GM13976 (cell line): ENCODE measurements at regions not wholly inside any gene's neighbourhood (a gene's known extent, or its start where the extent isn't known, plus 50 kb on each side); places are given as distances from the start of the nearest gene placed in this dataset.

ENCODE experiments used
- DNase-seq: peaks from one replicate; pipeline ENCODE4 v3.0.0; 2012; ENCODE audit warnings: low spot score
- in situ Hi-C: fragments of 300-500 bp; cut with MboI; formaldehyde crosslinking; loops from one replicate; pipeline ENCODE4 v1.12.0; 2022; ENCODE audit warnings: low sequenced_read_pairs, mixed read lengths, inconsistent platforms; ENCODE audit not compliant: unreplicated experiment
- TF ChIP-seq, protein P1 (sequence below): IDR thresholded peaks from 2 replicates; pipeline ENCODE4 v1.5.1; 2012; ENCODE audit warnings: borderline replicate concordance, mild to moderate bottlenecking; ENCODE audit not compliant: insufficient read depth; ENCODE audit errors: extremely low read depth, missing control alignments, control extremely low read depth

GRCh38 chr18:26639149-26639548, 90.8 kb upstream of the KCTD1 start:
- in situ Hi-C loops, result no loop called here
- DNase-seq, result no peak
- TF ChIP-seq, protein P1, sequence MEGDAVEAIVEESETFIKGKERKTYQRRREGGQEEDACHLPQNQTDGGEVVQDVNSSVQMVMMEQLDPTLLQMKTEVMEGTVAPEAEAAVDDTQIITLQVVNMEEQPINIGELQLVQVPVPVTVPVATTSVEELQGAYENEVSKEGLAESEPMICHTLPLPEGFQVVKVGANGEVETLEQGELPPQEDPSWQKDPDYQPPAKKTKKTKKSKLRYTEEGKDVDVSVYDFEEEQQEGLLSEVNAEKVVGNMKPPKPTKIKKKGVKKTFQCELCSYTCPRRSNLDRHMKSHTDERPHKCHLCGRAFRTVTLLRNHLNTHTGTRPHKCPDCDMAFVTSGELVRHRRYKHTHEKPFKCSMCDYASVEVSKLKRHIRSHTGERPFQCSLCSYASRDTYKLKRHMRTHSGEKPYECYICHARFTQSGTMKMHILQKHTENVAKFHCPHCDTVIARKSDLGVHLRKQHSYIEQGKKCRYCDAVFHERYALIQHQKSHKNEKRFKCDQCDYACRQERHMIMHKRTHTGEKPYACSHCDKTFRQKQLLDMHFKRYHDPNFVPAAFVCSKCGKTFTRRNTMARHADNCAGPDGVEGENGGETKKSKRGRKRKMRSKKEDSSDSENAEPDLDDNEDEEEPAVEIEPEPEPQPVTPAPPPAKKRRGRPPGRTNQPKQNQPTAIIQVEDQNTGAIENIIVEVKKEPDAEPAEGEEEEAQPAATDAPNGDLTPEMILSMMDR, result no peak

GRCh38 chr18:26637983-26638382, 89.6 kb upstream of the KCTD1 start:
- in situ Hi-C loops, result no loop called here
- DNase-seq, result no peak
- TF ChIP-seq, protein P1, result no peak

DNA sequence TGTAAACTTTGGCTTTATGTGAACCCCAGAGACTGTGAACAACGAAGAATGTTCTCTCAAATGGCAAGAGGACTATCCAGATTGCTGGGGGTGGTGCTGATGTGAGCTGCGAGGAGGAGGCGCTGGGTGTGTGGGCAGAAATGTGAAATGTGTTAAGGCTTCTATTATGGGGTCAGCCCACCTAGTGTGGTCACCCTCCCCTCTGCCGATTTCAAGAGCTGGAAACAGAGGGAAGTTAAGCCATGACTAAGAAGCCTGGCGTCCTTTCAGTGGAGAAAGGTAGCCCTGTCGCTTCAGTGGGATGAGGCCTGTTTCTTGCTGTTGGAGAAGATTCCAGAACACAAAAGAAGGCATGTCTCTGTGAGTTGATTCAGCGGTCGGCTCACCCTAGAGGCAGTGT, 89.0 kb upstream of the KCTD1 start:
- in situ Hi-C loops, result no loop called here
- TF ChIP-seq, protein P1, result no peak
- no peak for DNase-seq

GRCh38 chr18:26635466-26635865, 87.1 kb upstream of the KCTD1 start:
- in situ Hi-C loops, result no loop called here
- TF ChIP-seq, protein P1, result no peak
- no peak for DNase-seq

DNA sequence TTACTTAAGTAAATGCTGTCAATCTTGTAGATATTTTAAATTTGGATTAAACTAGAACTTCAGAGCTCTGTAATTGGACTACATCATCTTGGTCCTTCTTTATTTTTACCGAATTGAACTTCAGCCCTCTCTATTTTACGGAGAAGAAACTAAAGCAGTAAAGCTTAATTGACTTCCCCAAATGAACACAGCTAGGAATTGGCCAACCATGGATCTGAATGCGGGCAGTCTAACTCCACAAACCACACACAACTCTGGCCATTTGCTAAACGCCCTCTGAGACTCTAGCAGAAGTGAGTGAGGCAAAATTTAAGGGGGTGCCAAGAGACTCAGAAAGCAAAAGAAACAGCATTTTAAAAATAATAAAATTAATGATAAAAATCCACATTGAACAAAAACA, 86.3 kb upstream of the KCTD1 start:
- no peak for DNase-seq
- in situ Hi-C loops, result no loop called here
- TF ChIP-seq, protein P1, result no peak

DNA sequence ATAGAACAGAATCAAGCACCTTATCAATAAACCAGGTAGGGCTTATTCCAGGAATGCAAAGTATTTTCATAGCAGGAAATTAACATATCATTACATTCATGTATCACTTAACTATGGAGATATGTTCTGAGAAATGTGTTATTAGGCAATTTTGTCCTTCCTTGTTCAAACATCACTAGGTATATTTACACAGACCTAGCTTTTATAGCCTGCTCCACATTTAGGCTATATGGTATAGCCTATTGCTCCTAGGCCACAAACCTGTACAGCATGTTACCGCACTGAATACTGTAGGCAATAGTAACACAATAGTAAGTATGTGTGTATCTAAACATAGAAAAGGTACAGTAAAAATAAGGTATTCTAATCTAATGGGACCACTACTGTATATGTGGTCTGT, 82.8 kb upstream of the KCTD1 start:
- DNase-seq, result no peak
- TF ChIP-seq, protein P1, result no peak
- in situ Hi-C loops, result no loop called here

GRCh38 chr18:26630596-26630995, 82.2 kb upstream of the KCTD1 start:
- TF ChIP-seq, protein P1, result no peak
- DNase-seq, result no peak
- in situ Hi-C loops, result no loop called here
